Cerebellar cortex (tissue), 1 donor: ENCODE measurements at regions not wholly inside any gene's neighbourhood (a gene's known extent, or its start where the extent isn't known, plus 50 kb on each side); places are given as distances from the start of the nearest gene placed in this dataset.

Experiments used
- DNase-seq: peaks from one replicate; pipeline ENCODE4 v3.0.0-alpha.2; 2015; ENCODE audit warnings: low spot score

GRCh38 chr9:12933957-12934356, 159.1 kb downstream of the LURAP1L start:
- DNase-seq, result no peak

GRCh38 chr9:12934545-12935272, 159.9 kb downstream of the LURAP1L start:
- DNase-seq, result no peak

GRCh38 chr9:12935714-12936113, 160.9 kb downstream of the LURAP1L start:
- no peak for DNase-seq

GRCh38 chr9:12954441-12954840, 179.6 kb downstream of the LURAP1L start:
- no peak for DNase-seq

- no peak for DNase-seq
Observed at GRCh38 chr9:12955510-12956163, 180.8 kb downstream of the LURAP1L start.

GRCh38 chr9:12956261-12956660, 181.4 kb downstream of the LURAP1L start:
- no peak for DNase-seq

GRCh38 chr9:12956805-12957204, 182.0 kb downstream of the LURAP1L start:
- no peak for DNase-seq

- DNase-seq, result no peak
Observed at GRCh38 chr9:12958279-12958678, 183.5 kb downstream of the LURAP1L start.

GRCh38 chr9:12958708-12959107, 183.9 kb downstream of the LURAP1L start:
- no peak for DNase-seq

- no peak for DNase-seq
Observed at GRCh38 chr9:12961276-12961809, 186.5 kb downstream of the LURAP1L start.

- no peak for DNase-seq
Observed at GRCh38 chr9:12963537-12963936, 188.7 kb downstream of the LURAP1L start.

- DNase-seq, result no peak
Observed at GRCh38 chr9:12964271-12964670, 189.5 kb downstream of the LURAP1L start.

- DNase-seq, result no peak
Observed at GRCh38 chr9:12965303-12965702, 190.5 kb downstream of the LURAP1L start.

GRCh38 chr9:12968093-12968492, 193.3 kb downstream of the LURAP1L start:
- DNase-seq, result no peak

GRCh38 chr9:12972608-12973589, 198.1 kb downstream of the LURAP1L start:
- DNase-seq, result peak; percentile 14

GRCh38 chr9:12973710-12974109, 198.9 kb downstream of the LURAP1L start:
- no peak for DNase-seq

GRCh38 chr9:12974671-12975070, 199.9 kb downstream of the LURAP1L start:
- DNase-seq, result no peak

- DNase-seq, result no peak
Observed at GRCh38 chr9:12975496-12975895, 200.7 kb downstream of the LURAP1L start.

- DNase-seq, result no peak
Observed at GRCh38 chr9:12980085-12980851, 205.4 kb downstream of the LURAP1L start.

- no peak for DNase-seq
Observed at GRCh38 chr9:12988258-12988657, 213.4 kb downstream of the LURAP1L start.

GRCh38 chr9:12989669-12990068, 214.8 kb downstream of the LURAP1L start:
- DNase-seq, result no peak
